Neuronal stem cell (in vitro differentiated cells): ENCODE measurements at regions not wholly inside any gene's neighbourhood (a gene's known extent, or its start where the extent isn't known, plus 50 kb on each side); places are given as distances from the start of the nearest gene placed in this dataset.

Experiments
- DNase-seq: peaks from one replicate; pipeline ENCODE4 v3.0.0-alpha.2; 2013; ENCODE audit warnings: low spot score
- H2AFZ ChIP-seq: one replicate; pipeline ENCODE4 v1.6.1; 2013; ENCODE audit warnings: mild to moderate bottlenecking, low read length, inconsistent platforms
- H2AK5ac ChIP-seq: 2 replicates; pipeline ENCODE4 v1.6.1; 2013; ENCODE audit warnings: low read depth, mild to moderate bottlenecking, inconsistent platforms, low read length, moderate library complexity, mixed read lengths
- H2BK120ac ChIP-seq: 2 replicates; pipeline ENCODE4 v1.6.1; 2013; ENCODE audit warnings: low read depth, mild to moderate bottlenecking, inconsistent platforms, low read length, moderate library complexity, mixed read lengths
- H2BK12ac ChIP-seq: one replicate; pipeline ENCODE4 v1.6.1; 2013; ENCODE audit warnings: low read length, inconsistent platforms
- H2BK15ac ChIP-seq: 2 replicates; pipeline ENCODE4 v1.6.1; 2013; ENCODE audit warnings: mild to moderate bottlenecking, low read length, inconsistent platforms, mixed read lengths
- H2BK5ac ChIP-seq: one replicate; pipeline ENCODE4 v1.6.1; 2013; ENCODE audit warnings: inconsistent platforms, mild to moderate bottlenecking, low read length, moderate library complexity
- H3K14ac ChIP-seq: one replicate; pipeline ENCODE4 v1.6.1; 2013; ENCODE audit warnings: low read length, inconsistent platforms
- H3K18ac ChIP-seq: 2 replicates; pipeline ENCODE4 v1.6.1; 2013; ENCODE audit warnings: low read length, inconsistent platforms
- H3K23ac ChIP-seq: 2 replicates; pipeline ENCODE4 v1.6.1; 2013; ENCODE audit warnings: low read depth, mild to moderate bottlenecking, mixed read lengths, low read length, inconsistent platforms; ENCODE audit not compliant: poor library complexity
- H3K27ac ChIP-seq: replicated peaks from 3 replicates; pipeline ENCODE4 v1.5.1; 2013; ENCODE audit warnings: low read length, inconsistent platforms
- H3K27me3 ChIP-seq, 3 experiments: 2 replicates each; pipeline ENCODE4 v1.6.1; 2013; ENCODE audit warnings: low read length in 3 of 3, mild to moderate bottlenecking in 2 of 3, inconsistent platforms in 1 of 3, low read depth in 1 of 3, mixed read lengths in 1 of 3, moderate library complexity in 1 of 3; ENCODE audit not compliant: control insufficient read depth in 3 of 3, insufficient read depth in 3 of 3
- H3K36me3 ChIP-seq, 2 donors: replicated peaks in 1 of 2; 2 replicates each; pipeline ENCODE4 v1.6.1; 2013; ENCODE audit warnings: low read length in 2 of 2; ENCODE audit not compliant: control insufficient read depth in 2 of 2, insufficient read depth in 2 of 2
- H3K4ac ChIP-seq: 2 replicates; pipeline ENCODE4 v1.6.1; 2013; ENCODE audit warnings: inconsistent platforms, mild to moderate bottlenecking, low read length, moderate library complexity
- H3K4me1 ChIP-seq, 2 donors: 1 replicate in 1 of 2; 2 replicates in 1 of 2; pipeline ENCODE4 v1.6.1; 2013; ENCODE audit warnings: low read length in 2 of 2, low read depth in 1 of 2; ENCODE audit not compliant: control insufficient read depth in 2 of 2, insufficient read depth in 1 of 2
- H3K4me2 ChIP-seq: one replicate; pipeline ENCODE4 v1.6.1; 2013; ENCODE audit warnings: mild to moderate bottlenecking, low read length, inconsistent platforms; ENCODE audit not compliant: insufficient read depth, poor library complexity, severe bottlenecking
- H3K4me3 ChIP-seq, 2 donors: 2 replicates each; pipeline ENCODE4 v1.5.1; 2013; ENCODE audit warnings: low read length in 2 of 2, mild to moderate bottlenecking in 2 of 2, inconsistent platforms in 1 of 2, moderate library complexity in 1 of 2
- H3K79me1 ChIP-seq: one replicate; pipeline ENCODE4 v1.6.1; 2013; ENCODE audit warnings: low read depth, mild to moderate bottlenecking, inconsistent platforms, low read length, moderate library complexity
- H3K9ac ChIP-seq: one replicate; pipeline ENCODE4 v1.6.1; 2013; ENCODE audit warnings: mild to moderate bottlenecking, low read depth, low read length, inconsistent platforms; ENCODE audit not compliant: poor library complexity
- H3K9me3 ChIP-seq, 2 donors: replicated peaks in 1 of 2; 2 replicates each; pipeline versions ENCODE3 to v1.6.1; 2013; ENCODE audit warnings: low read length in 2 of 2, mild to moderate bottlenecking in 2 of 2, inconsistent platforms in 1 of 2, low read depth in 1 of 2, mixed read lengths in 1 of 2, moderate library complexity in 1 of 2; ENCODE audit not compliant: control insufficient read depth in 2 of 2, insufficient read depth in 1 of 2
- H4K8ac ChIP-seq: one replicate; pipeline ENCODE4 v1.6.1; 2013; ENCODE audit warnings: low read depth, mild to moderate bottlenecking, inconsistent platforms, low read length, moderate library complexity
- H4K91ac ChIP-seq: one replicate; pipeline ENCODE4 v1.6.1; 2013; ENCODE audit warnings: low read length, low read depth, mild to moderate bottlenecking, inconsistent platforms; ENCODE audit not compliant: poor library complexity
- WGBS, 2 donors: extraction: QIAGEN DNeasy Blood & Tissue Kit; methylation state at CpG; one replicate each; pipeline ENCODE4 v1.1.7; 2013; ENCODE audit warnings: missing lambda C conversion rate in 2 of 2, mixed read lengths in 1 of 2; ENCODE audit not compliant: insufficient read length in 2 of 2, insufficient replicate concordance in 1 of 2; ENCODE audit errors: extremely low coverage in 2 of 2; 5-methylcytosine and 5-hydroxymethylcytosine counted together

DNA sequence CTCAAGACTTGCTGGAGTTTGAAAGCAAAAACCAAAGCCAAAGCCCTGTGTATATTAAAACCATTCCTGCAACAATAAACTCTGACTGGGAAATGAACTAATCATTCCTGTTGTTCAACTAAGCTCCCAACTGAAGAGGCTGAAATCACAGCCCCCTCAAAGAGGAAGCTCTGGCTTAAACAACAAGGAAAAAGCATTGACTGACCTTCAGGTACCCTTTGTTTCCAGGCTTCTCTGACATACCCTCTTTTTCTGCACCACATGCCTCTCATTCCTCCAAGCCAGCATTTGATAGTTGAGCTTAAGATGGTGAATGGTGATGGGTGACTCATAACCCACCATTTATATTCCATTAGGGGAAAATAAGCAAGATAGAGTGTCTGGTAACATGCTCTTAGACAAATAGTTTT, 470.9 kb upstream of the SOX9 start:
- Histone ChIP-seq H3K4me1 (peaks cover 0 to 2% of the 10 kb centered on the region in 2 donors), H2BK15ac (no peak overlapping the region), H3K4ac (no peak overlapping the region), H2BK12ac (no peak overlapping the region), H3K79me1 (no peaks in the 10 kb centered on the region), H4K91ac (no peak overlapping the region), H3K14ac (no peak overlapping the region), H3K9me3 (peaks cover 0 to 1% of the 10 kb centered on the region in 2 donors), H3K36me3 (peaks cover 0 to 2% of the 10 kb centered on the region in 2 donors), H3K23ac (no peak overlapping the region), H2BK5ac (no peak overlapping the region), H2AFZ (no peak overlapping the region), H3K18ac (no peak overlapping the region), H3K27me3 (no peaks in the 10 kb centered on the region), H3K4me2 (no peak overlapping the region), H4K8ac (no peak overlapping the region), H2BK120ac (no peak overlapping the region), H3K27ac (no peak overlapping the region), H3K9ac (no peak overlapping the region), H3K4me3 (no peak overlapping the region), H2AK5ac (no peak overlapping the region)
- DNase-seq, result no peak

GRCh38 chr17:71655542-71655941, 465.3 kb upstream of the SOX9 start:
- no peak overlapping the region for H2BK15ac ChIP-seq
- H3K27ac ChIP-seq, result no peak overlapping the region
- H3K9ac ChIP-seq, result no peak overlapping the region
- H3K14ac ChIP-seq, result no peak overlapping the region
- no peak overlapping the region for H3K4ac ChIP-seq
- H3K79me1 ChIP-seq, result no peaks in the 10 kb centered on the region
- H4K8ac ChIP-seq, result no peak overlapping the region
- no peak overlapping the region for H2BK120ac ChIP-seq
- peaks cover 0 to 2% of the 10 kb centered on the region in 2 donors for H3K4me1 ChIP-seq
- H4K91ac ChIP-seq, result no peak overlapping the region
- H2BK5ac ChIP-seq, result no peak overlapping the region
- no peak overlapping the region for H2BK12ac ChIP-seq
- no peak for DNase-seq
- H3K18ac ChIP-seq, result no peak overlapping the region
- H3K27me3 ChIP-seq, result no peaks in the 10 kb centered on the region
- H2AK5ac ChIP-seq, result no peak overlapping the region
- no peak overlapping the region for H2AFZ ChIP-seq
- no peak overlapping the region for H3K4me3 ChIP-seq
- H3K9me3 ChIP-seq, result no peaks in the 10 kb centered on the region
- H3K36me3 ChIP-seq, result no peaks in the 10 kb centered on the region
- H3K4me2 ChIP-seq, result no peak overlapping the region
- no peak overlapping the region for H3K23ac ChIP-seq

- Histone ChIP-seq H3K4me3 (no peak overlapping the region), H3K27me3 (no peaks in the 10 kb centered on the region), H3K23ac (no peak overlapping the region), H3K14ac (no peak overlapping the region), H3K36me3 (no peaks in the 10 kb centered on the region), H4K8ac (no peak overlapping the region), H3K4ac (no peak overlapping the region), H3K4me2 (no peak overlapping the region), H2AFZ (no peak overlapping the region), H2BK15ac (no peak overlapping the region), H3K27ac (no peak overlapping the region), H3K4me1 (no peaks in the 10 kb centered on the region), H2AK5ac (no peak overlapping the region), H2BK12ac (no peak overlapping the region), H2BK120ac (no peak overlapping the region), H3K9ac (no peak overlapping the region), H3K18ac (no peak overlapping the region), H2BK5ac (no peak overlapping the region), H3K9me3 (no peaks in the 10 kb centered on the region), H3K79me1 (no peaks in the 10 kb centered on the region), H4K91ac (no peak overlapping the region)
- no peak for DNase-seq
- no CpG with 5 or more reads among the region's 6 CpGs for WGBS, 2 donors
Observed at GRCh38 chr17:71656964-71657858, 463.6 kb upstream of the SOX9 start.

DNA sequence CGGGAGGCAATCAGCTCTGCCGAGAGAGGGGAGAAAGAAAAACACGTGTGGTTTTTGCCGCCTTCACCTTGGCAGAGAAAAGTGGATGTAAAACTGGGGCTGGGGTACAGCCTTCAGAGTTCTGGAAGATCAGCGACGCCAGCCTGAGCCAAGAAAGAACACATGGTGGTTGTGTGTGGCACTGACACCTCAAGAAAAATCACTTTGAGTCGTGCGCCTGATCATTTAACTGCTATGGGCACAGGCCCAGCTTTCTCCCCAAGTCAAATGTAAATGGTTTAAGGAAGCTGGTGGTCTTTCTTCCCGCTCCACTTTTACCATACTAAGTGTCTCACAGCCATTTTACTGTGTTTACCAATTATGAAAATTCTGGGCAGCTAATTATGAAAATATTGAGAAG, 461.8 kb upstream of the SOX9 start:
- H3K27ac ChIP-seq, result no peak overlapping the region
- no peak overlapping the region for H2BK15ac ChIP-seq
- H2BK5ac ChIP-seq, result no peak overlapping the region
- WGBS, 2 donors, result no CpG with 5 or more reads among the region's 9 CpGs
- H3K18ac ChIP-seq, result peak overlapping the region; percentile 4
- H3K27me3 ChIP-seq, result no peaks in the 10 kb centered on the region
- no peaks in the 10 kb centered on the region for H3K4me1 ChIP-seq
- H3K4ac ChIP-seq, result no peak overlapping the region
- DNase-seq, result no peak
- no peak overlapping the region for H3K9ac ChIP-seq
- no peak overlapping the region for H3K14ac ChIP-seq
- H3K4me3 ChIP-seq, result no peak overlapping the region
- no peak overlapping the region for H2AFZ ChIP-seq
- no peaks in the 10 kb centered on the region for H3K9me3 ChIP-seq
- H3K23ac ChIP-seq, result no peak overlapping the region
- H2AK5ac ChIP-seq, result no peak overlapping the region
- no peaks in the 10 kb centered on the region for H3K79me1 ChIP-seq
- no peak overlapping the region for H2BK12ac ChIP-seq
- H3K36me3 ChIP-seq, result no peaks in the 10 kb centered on the region
- H4K91ac ChIP-seq, result no peak overlapping the region
- H3K4me2 ChIP-seq, result no peak overlapping the region
- H4K8ac ChIP-seq, result no peak overlapping the region
- H2BK120ac ChIP-seq, result no peak overlapping the region
